Activated CD4-positive, CD25-positive, alpha-beta regulatory T cell (primary cell): ENCODE measurements at regions not wholly inside any gene's neighbourhood (a gene's known extent, or its start where the extent isn't known, plus 50 kb on each side); places are given as distances from the start of the nearest gene placed in this dataset.

Experiments
- DNase-seq, 4 experiments: peaks; one replicate each; lab custom pipeline; 2025; lab: John Stamatoyannopoulos, UW

- no peak for DNase-seq
These were observed 529.2 kb upstream of the JARID2 start for GRCh38 chr6:14716499-14717146.

GRCh38 chr6:14717307-14717706 lies 528.6 kb upstream of the JARID2 start:
- no peak for DNase-seq

GRCh38 chr6:14718861-14719260 lies 527.0 kb upstream of the JARID2 start:
- DNase-seq, result no peak

GRCh38 chr6:14719270-14719669 lies 526.6 kb upstream of the JARID2 start:
- no peak for DNase-seq

- DNase-seq, result no peak
These were observed 525.3 kb upstream of the JARID2 start for GRCh38 chr6:14720411-14721102.

GRCh38 chr6:14721103-14721758 lies 524.6 kb upstream of the JARID2 start:
- no peak for DNase-seq

- no peak for DNase-seq
These were observed 523.8 kb upstream of the JARID2 start for GRCh38 chr6:14722001-14722562.

GRCh38 chr6:14722704-14723103 lies 523.2 kb upstream of the JARID2 start:
- no peak for DNase-seq

- no peak for DNase-seq
These were observed 522.3 kb upstream of the JARID2 start for GRCh38 chr6:14723535-14724086.

GRCh38 chr6:14724549-14724948 lies 521.3 kb upstream of the JARID2 start:
- DNase-seq, result no peak

- DNase-seq, result no peak
These were observed 518.9 kb upstream of the JARID2 start for GRCh38 chr6:14726816-14727493.

GRCh38 chr6:14727494-14728395 lies 518.1 kb upstream of the JARID2 start:
- no peak for DNase-seq

GRCh38 chr6:14728396-14729024 lies 517.4 kb upstream of the JARID2 start:
- DNase-seq, result no peak

GRCh38 chr6:14729129-14729871 lies 516.6 kb upstream of the JARID2 start:
- DNase-seq, result no peak

- no peak for DNase-seq
These were observed 515.2 kb upstream of the JARID2 start for GRCh38 chr6:14730654-14731053.

- DNase-seq, result no peak
These were observed 514.3 kb upstream of the JARID2 start for GRCh38 chr6:14731611-14732010.

- no peak for DNase-seq
These were observed 513.5 kb upstream of the JARID2 start for GRCh38 chr6:14732226-14732843.

GRCh38 chr6:14732844-14733757 lies 512.8 kb upstream of the JARID2 start:
- peak in 2 of 4 experiments; percentile 33 to 39 for DNase-seq
